WTC11 (cell line): ENCODE measurements at regions not wholly inside any gene's neighbourhood (a gene's known extent, or its start where the extent isn't known, plus 50 kb on each side); places are given as distances from the start of the nearest gene placed in this dataset.
"Not testable (repeated sequence)": the region's sequence is repeated elsewhere in the genome, so short reads cannot be mapped to it uniquely, and the experiment has no call there.

Experiments
- JAZF1 ChIP-seq: fragments of 250-450 bp; sonication (Bioruptor Pico); IDR thresholded peaks from 2 replicates; pipeline ENCODE4 v1.9.0; 2021; ENCODE audit warnings: moderate library complexity, mild to moderate bottlenecking, inconsistent platforms
- MXD4 ChIP-seq: fragments of 250-450 bp; sonication (Bioruptor Pico); IDR thresholded peaks from 2 replicates; pipeline ENCODE4 v1.8.0; 2021; ENCODE audit warnings: mild to moderate bottlenecking, moderate library complexity, borderline replicate concordance
- NFYB ChIP-seq: sonication (generic); formaldehyde crosslinking; conservative IDR thresholded peaks from 2 replicates; pipeline ENCODE4 v1.8.0; 2022; ENCODE audit warnings: low read depth, missing genetic modification reagents
- NR3C1 ChIP-seq: sonication (generic); formaldehyde crosslinking; conservative IDR thresholded peaks from 2 replicates; pipeline ENCODE4 v1.8.1; 2023; ENCODE audit warnings: low read depth, mild to moderate bottlenecking, missing genetic modification reagents
- SP1 ChIP-seq: sonication (generic); formaldehyde crosslinking; conservative IDR thresholded peaks from 2 replicates; pipeline ENCODE4 v1.8.1; 2022; ENCODE audit warnings: missing genetic modification reagents
- TCF7 ChIP-seq: sonication (generic); formaldehyde crosslinking; IDR thresholded peaks from 2 replicates; pipeline ENCODE4 v1.8.0; 2022; ENCODE audit warnings: mild to moderate bottlenecking, low read depth, missing genetic modification reagents, moderate library complexity
- TEAD4 ChIP-seq: sonication (generic); formaldehyde crosslinking; IDR thresholded peaks from 2 replicates; pipeline ENCODE4 v1.8.0; 2022; ENCODE audit warnings: mild to moderate bottlenecking, missing genetic modification reagents
- TP53 ChIP-seq: sonication (generic); formaldehyde crosslinking; IDR thresholded peaks from 2 replicates; pipeline ENCODE4 v1.8.1; 2023; ENCODE audit warnings: mild to moderate bottlenecking, missing genetic modification reagents
- ZNF263 ChIP-seq: sonication (generic); formaldehyde crosslinking; IDR thresholded peaks from 2 replicates; pipeline ENCODE4 v1.8.1; 2022; ENCODE audit warnings: low read depth, mild to moderate bottlenecking, moderate library complexity, missing genetic modification reagents
- TF ChIP-seq, protein P1 (sequence below): fragments of 200-600 bp; IDR thresholded peaks from 2 replicates; pipeline ENCODE4 v1.8.0; 2022; ENCODE audit warnings: antibody characterized with exemption
- TF ChIP-seq, protein P2 (sequence below): sonication (generic); formaldehyde crosslinking; conservative IDR thresholded peaks from 2 replicates; pipeline ENCODE4 v1.8.1; 2022; ENCODE audit warnings: mild to moderate bottlenecking, missing genetic modification reagents
- TF ChIP-seq, protein P3 (sequence below): sonication (generic); formaldehyde crosslinking; IDR thresholded peaks from 2 replicates; pipeline ENCODE4 v1.8.0; 2022; ENCODE audit warnings: mild to moderate bottlenecking, missing genetic modification reagents
- TF ChIP-seq, protein P4 (sequence below): sonication (generic); formaldehyde crosslinking; IDR thresholded peaks from 2 replicates; pipeline ENCODE4 v1.8.1; 2022; ENCODE audit warnings: low read depth, missing genetic modification reagents, borderline replicate concordance

DNA sequence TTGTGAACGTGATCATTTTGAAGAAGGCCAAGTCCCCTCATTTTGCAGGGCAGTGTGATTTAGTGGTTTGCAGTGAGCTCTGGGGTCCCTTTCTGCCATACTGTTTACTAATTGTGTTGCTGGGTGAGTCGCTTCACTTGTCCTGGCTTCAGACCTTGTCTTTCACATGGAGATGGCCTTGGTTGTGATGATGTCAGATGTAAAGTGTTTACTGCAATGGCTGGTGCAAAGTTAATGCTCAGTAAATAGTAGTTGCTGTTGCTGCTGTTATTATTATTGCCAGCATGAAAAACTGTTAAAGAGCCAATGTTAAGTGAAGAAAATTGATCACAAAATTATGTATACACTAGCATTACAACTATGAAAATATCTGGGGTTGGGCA, 53.9 kb downstream of the NPIPB11 start:
- not testable (repeated sequence) for TF ChIP-seq ZNF263 (CRISPR knock-in tag); TP53; MXD4; JAZF1 (CRISPR knock-in tag); TEAD4 (CRISPR knock-in tag); TCF7; NFYB (CRISPR knock-in tag); NR3C1 (CRISPR knock-in tag); SP1 (CRISPR knock-in tag)
- TF ChIP-seq, protein P1, sequence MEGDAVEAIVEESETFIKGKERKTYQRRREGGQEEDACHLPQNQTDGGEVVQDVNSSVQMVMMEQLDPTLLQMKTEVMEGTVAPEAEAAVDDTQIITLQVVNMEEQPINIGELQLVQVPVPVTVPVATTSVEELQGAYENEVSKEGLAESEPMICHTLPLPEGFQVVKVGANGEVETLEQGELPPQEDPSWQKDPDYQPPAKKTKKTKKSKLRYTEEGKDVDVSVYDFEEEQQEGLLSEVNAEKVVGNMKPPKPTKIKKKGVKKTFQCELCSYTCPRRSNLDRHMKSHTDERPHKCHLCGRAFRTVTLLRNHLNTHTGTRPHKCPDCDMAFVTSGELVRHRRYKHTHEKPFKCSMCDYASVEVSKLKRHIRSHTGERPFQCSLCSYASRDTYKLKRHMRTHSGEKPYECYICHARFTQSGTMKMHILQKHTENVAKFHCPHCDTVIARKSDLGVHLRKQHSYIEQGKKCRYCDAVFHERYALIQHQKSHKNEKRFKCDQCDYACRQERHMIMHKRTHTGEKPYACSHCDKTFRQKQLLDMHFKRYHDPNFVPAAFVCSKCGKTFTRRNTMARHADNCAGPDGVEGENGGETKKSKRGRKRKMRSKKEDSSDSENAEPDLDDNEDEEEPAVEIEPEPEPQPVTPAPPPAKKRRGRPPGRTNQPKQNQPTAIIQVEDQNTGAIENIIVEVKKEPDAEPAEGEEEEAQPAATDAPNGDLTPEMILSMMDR, result not testable (repeated sequence)
- TF ChIP-seq, protein P2, sequence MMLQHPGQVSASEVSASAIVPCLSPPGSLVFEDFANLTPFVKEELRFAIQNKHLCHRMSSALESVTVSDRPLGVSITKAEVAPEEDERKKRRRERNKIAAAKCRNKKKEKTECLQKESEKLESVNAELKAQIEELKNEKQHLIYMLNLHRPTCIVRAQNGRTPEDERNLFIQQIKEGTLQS (CRISPR knock-in tag), result not testable (repeated sequence)
- TF ChIP-seq, protein P3, sequence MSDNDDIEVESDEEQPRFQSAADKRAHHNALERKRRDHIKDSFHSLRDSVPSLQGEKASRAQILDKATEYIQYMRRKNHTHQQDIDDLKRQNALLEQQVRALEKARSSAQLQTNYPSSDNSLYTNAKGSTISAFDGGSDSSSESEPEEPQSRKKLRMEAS (CRISPR knock-in tag), result not testable (repeated sequence)
- TF ChIP-seq, protein P4, sequence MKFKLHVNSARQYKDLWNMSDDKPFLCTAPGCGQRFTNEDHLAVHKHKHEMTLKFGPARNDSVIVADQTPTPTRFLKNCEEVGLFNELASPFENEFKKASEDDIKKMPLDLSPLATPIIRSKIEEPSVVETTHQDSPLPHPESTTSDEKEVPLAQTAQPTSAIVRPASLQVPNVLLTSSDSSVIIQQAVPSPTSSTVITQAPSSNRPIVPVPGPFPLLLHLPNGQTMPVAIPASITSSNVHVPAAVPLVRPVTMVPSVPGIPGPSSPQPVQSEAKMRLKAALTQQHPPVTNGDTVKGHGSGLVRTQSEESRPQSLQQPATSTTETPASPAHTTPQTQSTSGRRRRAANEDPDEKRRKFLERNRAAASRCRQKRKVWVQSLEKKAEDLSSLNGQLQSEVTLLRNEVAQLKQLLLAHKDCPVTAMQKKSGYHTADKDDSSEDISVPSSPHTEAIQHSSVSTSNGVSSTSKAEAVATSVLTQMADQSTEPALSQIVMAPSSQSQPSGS, result not testable (repeated sequence)
